Stimulated activated CD4-positive, alpha-beta T cell treated with anti-CD3 and anti-CD28 coated beads, TNF-alpha, amount 100 ng/mL, for 48 hours (primary cell): ENCODE measurements at regions not wholly inside any gene's neighbourhood (a gene's known extent, or its start where the extent isn't known, plus 50 kb on each side); places are given as distances from the start of the nearest gene placed in this dataset.
"Not testable (repeated sequence)": the region's sequence is repeated elsewhere in the genome, so short reads cannot be mapped to it uniquely, and the experiment has no call there.

Experiments used
- DNase-seq, 3 donors: peaks; one replicate each; pipeline ENCODE4 v3.0.0-alpha.2; 2020; ENCODE audit warnings: low read depth in 3 of 3

DNA sequence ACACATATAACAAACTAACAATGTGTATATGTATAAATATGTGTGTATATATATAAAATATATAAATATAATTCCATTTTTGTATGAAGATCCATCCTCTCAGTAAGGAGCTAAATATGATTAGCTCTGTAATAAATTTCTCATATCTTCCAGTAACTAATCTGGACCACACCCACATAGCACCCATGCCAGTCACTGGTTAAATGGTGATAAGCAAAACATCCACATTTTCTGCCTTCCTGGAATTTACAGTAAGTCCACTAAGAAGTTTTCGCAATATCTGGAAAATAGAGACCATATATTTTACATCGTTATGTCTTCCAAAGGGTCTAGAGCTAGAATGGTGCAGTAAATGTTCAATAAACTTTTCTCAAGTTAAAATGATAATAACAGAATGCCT lies 151.5 kb upstream of the STMND1 start:
- no peak for DNase-seq

DNA sequence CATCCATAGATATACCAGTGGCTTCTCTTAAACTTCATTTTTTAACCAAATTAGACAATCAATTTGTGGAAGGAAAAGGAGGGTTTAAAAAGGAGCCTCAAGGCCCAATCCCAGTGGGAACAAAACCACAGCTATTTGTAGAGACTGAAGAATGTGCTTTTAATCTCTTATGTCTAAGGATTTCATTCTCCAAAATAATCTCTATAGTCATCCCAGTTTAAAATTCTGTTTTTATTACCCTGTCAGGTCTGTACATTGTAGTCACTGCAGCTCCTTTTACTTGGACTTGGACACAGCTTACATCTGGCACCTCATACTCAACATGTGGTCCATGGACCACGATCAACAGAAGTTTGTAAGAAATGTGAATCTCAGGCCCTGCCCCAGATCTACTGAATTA lies 152.1 kb upstream of the STMND1 start:
- DNase-seq, result no peak

DNA sequence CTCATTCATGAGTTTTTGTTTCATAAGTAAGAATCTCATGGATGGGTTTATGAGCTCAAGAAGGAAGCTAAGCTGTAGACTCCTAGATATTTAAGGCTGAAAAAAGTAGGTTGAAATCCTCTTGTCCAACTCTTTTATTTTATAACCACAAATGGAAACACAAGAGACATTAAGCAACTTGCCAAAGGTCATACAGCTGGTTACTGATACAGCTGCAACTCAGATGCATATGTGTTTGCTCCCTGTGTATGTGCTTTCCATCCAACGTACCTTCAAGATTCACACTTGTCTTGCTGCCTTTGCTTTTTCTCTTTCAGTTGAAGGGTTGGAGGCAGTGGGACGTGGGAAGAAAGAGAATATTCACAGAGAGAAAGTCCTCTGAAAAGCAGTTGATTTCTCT lies 153.5 kb upstream of the STMND1 start:
- no peak for DNase-seq

DNA sequence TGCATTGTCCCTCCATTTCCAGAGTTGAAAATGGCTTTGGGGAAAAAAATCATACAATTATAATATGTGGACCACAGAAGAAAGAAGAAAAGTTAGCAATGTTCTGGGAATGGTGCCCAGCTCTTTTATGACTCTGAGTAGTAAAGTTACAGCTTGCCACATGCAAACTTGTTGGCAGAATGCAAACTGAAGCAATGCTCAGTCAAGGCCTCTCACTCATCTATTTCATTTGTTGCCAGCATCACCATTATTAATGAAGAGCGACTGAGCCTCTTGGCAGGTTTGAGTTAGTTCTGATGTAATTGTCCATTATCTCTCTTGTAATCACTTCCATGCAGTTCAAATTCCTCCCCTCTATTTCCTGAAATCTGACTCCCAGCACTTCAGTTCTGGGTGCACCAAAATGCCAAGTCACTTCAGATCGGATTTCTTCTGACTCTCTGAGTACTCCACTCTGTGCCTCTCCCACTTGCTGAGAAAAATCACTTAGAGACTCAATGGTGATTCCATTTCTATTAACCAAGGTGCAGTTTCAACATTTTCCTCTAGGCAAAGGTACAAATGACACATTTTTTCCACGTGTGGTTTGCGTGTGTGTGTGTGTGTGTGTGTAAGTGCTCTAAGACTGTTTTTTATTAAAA lies 154.4 kb upstream of the STMND1 start:
- no peak for DNase-seq

DNA sequence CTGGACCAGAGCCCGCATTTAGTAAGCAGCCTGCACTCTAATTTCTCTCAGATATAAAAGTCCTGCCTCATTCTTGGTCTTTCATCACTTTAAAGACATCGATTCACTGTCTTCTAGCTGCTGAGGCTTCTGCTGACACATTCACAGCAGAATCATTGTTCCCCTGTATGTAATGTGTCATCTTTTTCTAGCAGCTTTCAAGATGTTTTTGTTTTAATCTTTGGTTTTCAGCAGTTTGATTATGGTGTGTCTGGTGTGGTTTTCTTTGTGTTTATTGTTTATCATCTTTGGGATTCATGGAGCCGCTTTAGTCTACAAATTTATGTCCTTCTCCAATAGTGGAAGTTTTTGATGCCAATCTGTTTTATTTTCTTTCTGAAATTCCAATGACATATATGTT lies 157.3 kb upstream of the STMND1 start:
- no peak for DNase-seq

DNA sequence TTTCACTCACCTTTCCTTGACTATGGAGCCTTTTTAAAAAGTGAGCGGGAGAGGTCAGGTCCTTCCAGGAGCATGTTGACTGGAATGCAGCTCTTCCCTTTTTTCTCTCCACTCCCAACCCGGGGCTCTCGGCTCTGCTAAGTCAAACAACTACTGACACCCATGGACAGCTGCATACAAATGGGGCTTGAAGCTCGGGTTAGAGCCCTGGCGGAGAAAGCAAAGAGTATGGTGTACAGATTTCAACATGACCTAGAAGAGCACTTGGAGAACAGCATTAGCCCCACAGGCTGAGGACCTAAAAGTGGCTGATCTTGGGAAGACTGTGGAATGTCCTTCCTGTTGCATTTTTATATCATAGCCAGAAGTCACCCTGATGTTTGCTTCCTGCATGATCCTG lies 162.0 kb upstream of the STMND1 start:
- no peak for DNase-seq

DNA sequence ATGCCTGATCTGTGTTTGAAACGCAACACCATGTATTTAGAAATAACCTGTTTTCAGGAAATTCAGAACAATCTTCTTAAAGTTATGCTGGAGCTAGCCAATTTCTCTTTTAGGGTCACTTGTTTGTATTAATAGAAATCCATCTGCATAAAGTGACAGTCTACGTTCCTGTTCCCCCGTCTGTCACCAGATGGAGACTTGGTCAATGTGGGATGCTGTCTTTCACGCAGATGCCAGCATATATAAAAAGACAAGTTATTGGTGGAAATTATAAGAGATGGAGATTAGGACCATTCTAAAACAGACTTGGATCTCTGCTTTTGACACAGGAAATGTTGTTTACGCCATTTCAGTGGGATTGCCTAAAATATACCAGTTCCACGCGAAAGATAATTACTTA lies 162.5 kb upstream of the STMND1 start:
- DNase-seq, result no peak

DNA sequence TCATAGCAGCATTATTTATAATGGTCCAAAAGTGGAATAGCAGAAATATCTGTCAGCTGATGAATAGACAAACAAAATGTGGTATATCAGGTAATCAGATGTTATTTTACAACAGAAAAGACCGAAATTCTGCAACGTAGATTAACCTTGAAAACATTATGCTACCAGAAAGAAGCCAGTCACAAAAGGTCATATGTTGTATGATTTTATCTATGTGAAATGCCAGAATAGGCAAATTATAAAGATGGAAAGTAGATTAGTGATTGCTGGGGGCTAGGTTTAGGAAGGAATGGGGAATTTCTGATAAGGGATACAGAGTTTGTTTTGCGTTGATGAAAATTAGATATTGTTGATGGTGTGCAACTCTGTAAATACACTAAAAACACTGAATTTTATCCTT lies 165.0 kb upstream of the STMND1 start:
- no peak for DNase-seq

DNA sequence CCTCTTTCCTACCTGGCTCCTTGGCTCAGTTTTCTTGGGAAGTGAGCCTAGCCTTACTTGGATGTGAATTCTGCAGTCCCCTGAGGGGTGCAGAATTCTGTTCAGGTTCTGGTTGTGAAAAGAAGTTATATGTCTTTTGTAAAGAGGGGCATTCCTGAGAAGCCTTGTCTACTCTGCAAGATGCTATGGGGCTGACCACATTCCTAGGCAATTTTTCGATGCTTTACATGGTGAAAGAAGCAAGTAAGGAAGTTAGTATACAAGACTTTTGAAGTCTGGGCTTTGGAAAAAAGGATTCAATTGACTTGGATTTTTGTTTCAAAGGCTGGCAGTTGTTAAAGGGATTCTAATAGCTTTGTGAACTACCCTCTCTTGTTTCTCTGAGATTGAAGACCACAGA lies 167.9 kb upstream of the STMND1 start:
- DNase-seq, result no peak

DNA sequence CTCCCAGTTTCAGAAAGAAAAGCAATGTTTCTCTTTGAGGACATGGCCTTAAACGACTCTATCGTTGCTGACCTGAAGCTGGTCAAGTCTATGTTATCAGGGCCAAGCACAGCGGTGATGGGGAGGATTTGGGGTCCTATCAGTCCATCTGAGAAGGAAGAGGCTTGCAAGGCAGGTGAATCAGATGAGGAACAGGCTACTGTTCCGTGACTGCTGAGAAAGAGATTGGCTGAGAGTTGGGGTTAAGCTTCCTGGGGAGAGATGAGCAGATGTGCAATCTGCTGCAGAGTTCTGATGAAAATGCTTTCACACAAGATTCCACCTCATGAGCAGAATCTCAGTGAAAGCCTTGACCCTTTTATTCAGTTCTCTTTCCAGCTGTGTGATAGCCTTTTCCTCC lies 168.3 kb upstream of the STMND1 start:
- no peak for DNase-seq

DNA sequence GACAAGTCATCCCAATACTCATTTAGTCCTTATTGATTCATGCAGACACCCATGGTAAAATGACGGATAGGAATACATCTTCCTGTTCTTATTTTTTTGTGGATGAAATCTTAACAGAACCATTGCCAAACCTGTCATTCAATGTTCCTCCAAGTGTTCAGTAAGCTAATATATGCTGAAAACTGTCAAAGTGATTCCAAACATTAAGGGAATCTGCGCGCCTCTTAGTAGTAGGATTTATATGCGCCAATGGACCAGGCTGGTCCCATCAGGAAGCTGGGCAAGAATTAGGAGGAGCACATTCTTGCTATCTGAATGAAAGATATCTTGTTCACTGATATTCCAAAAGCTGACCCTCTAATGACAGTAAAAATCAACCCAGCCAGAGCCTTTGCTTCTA lies 168.9 kb upstream of the STMND1 start:
- no peak for DNase-seq

DNA sequence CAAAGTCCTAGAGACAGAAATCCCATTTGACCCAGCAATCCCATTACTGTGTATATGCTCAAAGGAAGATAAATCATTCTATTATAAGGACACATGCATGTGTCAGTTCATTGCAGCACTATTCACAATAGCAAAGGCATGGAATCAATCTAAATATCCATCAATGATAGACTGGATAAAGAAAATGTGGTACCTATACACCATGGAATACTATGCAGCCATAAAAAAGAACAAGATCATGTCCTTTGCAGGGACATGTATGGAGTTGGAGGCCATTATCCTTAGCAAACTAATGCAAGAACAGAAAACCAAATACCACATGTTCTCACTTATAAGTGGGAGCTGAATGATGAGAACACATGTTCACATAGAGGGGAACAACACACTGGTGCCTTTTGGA lies 169.8 kb upstream of the ATXN1 start:
- not testable (repeated sequence) for DNase-seq

DNA sequence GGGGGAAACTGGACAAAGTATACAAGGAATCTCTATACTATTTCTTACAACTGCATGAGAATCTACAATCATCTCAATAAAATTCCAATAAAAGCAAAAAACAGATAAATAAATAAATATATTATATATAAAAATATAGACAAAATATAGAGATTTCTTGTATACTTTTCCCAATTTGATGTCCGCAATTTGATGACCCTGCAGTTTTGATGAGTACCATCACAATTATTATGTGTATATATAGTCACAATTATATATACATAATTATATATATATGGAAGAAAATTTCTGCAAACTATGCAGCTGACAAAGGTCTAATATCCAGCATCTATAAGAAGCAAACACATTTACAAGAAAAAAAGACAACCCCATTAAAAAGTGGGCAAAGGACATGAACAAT lies 169.2 kb upstream of the ATXN1 start:
- no peak for DNase-seq

DNA sequence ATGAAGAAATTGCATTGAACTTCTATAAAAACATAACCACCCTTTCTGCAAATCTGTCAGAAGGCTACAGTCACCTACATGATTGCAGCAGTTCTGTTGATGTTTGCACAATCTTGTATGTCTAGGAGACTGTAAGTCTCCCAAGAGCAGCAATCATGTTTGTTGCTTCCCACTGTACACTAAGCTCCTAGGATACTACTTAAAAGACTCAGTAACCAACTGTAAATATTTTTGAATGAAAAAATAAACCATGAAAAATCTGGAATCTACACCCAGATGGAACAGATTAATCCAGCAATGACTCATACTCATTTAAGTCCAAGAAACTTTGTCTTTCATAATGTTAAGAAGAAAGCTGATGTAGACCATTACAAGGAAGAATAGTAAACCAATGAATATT lies 168.5 kb upstream of the ATXN1 start:
- no peak for DNase-seq

DNA sequence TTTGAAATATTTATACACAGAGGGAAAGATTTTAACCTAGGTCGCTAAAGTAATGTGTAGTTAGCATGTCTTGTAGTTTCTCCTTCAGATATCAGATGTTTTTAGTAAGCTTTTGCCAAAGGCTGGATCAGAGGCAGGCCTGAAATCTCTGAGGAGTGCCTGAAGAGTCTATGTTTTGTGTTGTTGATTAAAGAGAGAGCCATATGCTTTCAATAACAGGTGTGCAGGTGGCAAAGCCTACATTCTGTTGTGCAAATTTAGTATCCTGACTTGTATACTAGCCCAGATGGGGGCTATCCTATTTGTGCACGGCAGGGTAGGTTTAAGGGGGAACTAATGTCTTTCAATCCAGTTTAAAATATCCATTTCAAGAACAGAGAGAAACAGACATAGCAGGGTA lies 167.1 kb upstream of the ATXN1 start:
- DNase-seq, result no peak

DNA sequence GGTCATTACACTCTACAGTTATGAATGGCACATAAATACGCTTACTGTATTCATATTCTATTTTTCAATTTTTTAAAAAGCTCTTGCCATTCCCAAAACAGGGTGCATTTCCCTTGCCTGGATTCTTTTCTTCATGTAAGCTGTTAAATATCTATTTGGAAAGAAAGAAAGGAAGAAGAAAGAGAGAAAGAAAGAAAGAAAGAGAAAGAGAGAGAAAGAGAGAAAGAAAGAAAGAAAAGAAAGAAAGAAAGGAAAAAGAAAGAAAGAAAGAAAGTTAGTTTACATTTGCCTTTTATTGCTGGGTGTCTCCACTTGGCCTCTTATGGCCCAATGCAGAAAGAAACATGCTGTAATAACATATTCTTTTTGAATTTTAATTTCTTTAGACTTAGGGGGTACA lies 165.9 kb upstream of the ATXN1 start:
- no peak for DNase-seq

DNA sequence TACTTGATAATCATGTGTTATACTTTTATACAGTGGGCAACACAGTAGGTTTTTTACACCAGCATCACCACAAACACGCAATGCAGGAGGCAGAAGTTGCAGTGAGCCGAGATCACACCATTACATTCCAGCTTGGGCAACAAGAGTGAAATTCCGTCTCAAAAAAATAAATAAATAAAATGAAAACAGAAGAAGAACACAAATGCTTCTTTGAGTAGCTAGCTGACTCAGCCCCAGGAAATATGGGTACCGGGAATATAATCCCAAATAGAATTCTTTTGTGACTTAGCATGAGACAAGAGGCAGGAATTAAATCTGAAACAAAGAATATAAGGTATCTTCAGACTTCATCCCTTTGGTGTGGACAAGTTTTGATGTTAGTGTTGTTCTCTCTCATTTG lies 164.2 kb upstream of the ATXN1 start:
- DNase-seq, result no peak

DNA sequence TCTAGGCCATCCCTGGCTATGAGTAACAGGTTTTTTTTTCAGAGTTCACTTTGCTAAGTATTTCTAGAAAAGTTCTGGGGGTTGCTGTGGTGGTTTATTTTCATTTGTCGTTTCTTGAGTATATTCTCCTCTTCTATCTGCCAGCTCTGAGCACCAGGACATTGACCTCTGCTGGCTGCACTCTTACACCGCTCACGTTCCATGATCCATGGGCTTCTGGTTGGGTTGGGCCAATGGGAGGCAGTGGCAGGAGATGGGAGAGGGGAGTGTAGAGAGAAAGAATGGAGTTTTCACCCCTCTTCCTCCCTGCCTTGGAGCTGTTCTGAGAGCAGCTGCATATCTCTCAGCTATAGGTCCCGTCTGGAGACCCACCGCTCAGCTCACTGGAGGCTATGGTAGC lies 161.0 kb upstream of the ATXN1 start:
- DNase-seq, result no peak

DNA sequence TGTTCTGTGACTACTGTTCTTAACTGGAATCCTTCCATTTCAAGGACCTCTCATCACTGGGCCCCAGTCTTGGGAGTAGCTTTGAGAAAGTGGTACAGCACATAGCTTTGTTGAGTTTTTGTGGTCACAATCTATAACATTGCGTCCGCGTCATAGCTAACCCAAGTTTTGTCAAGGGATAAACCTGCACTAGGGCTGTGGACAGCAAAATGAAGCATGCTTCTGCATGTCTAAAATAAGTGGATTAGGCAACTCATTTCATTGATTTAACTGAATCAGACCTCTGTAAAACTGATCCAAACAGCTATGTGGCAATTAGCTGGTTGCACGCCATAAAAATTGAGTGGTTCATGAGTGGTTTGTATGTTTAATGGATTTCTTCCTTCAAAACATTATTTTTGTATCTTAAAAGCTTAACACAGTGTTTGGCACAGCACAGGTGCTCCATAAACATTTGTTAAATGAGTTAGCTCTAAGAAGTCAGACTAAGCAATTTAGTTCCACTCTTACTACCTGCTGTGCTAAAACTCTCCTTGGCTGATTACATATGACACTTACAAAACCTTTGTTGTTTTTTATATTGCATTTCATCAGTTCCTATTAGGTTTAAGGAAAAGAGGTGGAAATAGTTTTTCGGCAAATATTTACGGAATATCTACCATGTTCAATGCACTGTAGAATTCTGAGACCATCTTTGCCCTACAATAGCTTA lies 160.3 kb upstream of the ATXN1 start:
- DNase-seq, result no peak

DNA sequence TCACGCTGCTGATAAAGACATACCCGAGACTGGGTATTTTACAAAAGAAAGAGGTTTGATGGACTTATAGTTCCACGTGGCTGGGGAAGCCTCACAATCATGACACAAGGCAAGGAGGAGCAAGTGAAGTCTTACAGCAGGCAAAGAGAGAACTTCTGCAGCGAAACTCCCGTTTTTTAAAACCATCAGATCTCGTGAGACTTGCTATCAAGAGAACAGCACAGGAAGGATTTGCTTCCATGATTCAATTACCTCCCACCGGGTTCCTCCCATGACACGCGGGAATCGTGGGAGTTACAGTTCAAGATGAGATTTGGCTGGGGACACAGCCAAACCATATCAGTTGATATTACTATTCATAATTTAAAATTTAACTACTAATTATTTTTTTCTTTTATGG lies 157.3 kb upstream of the ATXN1 start:
- no peak for DNase-seq

DNA sequence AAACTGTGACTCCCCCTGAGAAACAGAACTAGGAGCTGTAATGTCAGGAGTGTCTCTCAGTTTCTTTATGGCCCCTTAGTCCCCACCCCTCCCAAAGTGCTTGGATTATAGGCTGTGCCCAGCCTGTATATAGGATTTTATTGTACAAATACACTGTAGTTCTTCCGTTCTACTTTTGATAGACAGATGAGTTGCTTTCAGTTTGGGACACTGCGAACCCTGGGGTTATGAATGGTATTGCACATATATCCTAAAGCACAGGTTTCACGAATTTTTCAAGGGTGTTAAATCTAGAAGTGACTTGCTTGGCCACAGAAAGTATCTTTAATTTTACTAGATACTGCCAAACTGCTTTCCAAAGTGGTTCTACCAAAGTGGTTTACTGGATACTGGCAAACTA lies 152.9 kb upstream of the ATXN1 start:
- no peak for DNase-seq

DNA sequence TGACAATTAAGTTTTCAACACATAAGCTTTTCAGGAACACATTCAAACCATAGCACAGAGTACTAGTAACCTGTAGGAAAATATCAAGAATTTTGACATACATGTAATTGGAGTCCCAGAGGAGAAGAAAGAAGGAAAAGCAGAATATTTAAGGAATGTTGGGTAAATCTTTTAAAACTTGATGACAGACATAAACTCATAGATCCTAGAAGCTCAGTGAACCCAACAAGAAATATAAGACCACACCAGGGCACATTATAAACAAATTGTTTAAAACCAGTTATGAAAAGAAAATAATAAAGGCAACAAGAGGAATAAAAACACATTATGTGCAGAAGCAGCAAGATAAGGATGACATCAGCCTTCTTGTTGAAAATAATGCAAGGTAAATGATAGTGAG lies 151.5 kb upstream of the ATXN1 start:
- no peak for DNase-seq

DNA sequence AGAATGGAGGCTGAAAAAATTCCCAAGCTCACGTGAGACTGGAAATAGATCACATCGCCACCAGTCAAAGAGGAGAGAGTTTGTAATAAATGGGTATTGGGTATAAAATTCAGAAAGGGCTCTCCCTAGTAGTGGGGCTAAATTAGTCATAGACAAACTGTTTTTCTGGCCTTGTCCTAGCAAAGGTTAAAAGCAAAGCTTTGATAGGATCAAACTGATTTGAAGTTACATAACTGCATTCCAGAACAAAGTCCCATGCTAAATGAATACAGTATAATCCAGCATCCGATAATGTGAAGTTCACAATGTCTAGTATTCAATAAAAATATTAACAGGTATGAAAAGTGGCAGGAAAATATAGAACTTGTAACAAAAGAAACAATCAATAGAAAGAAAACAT lies 149.8 kb upstream of the ATXN1 start:
- DNase-seq, result no peak
